ENCODE measurements at regions not wholly inside any gene's neighbourhood (a gene's known extent, or its start where the extent isn't known, plus 50 kb on each side); places are given as distances from the start of the nearest gene placed in this dataset.
A peak's percentile ranks its signal among the peaks of the same experiment; 100 is the strongest.

- in situ Hi-C loops (cut with HindIII; ENCODE audit: low pct_unique_long_range_greater_than_20kb, low sequenced_read_pairs), result no loop called here
- no peak for TF ChIP-seq JUND (IDR thresholded peaks at IDR 0.05; ENCODE audit: low read depth)
- DNase-seq (ENCODE audit: low read depth in 1 of 2, low spot score in 1 of 2), result no peak
These were observed 140.5 kb downstream of the TOMM20 start for GRCh38 chr1:234988155-234988517.

GRCh38 chr1:234987415-234988154, 141.1 kb downstream of the TOMM20 start:
- TF ChIP-seq JUND (IDR thresholded peaks at IDR 0.05; ENCODE audit: low read depth), result no peak
- DNase-seq (ENCODE audit: low read depth in 1 of 2, low spot score in 1 of 2), result peak in 1 of 2 experiments; percentile 94
- in situ Hi-C loops (cut with HindIII; ENCODE audit: low pct_unique_long_range_greater_than_20kb, low sequenced_read_pairs), result no loop called here

GRCh38 chr1:234986750-234987414, 141.8 kb downstream of the TOMM20 start:
- in situ Hi-C loops (cut with HindIII; ENCODE audit: low pct_unique_long_range_greater_than_20kb, low sequenced_read_pairs), result no loop called here
- TF ChIP-seq JUND (IDR thresholded peaks at IDR 0.05; ENCODE audit: low read depth), result no peak
- peak in 1 of 2 experiments; percentile 66 for DNase-seq (ENCODE audit: low read depth in 1 of 2, low spot score in 1 of 2)

GRCh38 chr1:234985516-234986294, 142.9 kb downstream of the TOMM20 start:
- TF ChIP-seq JUND (IDR thresholded peaks at IDR 0.05; ENCODE audit: low read depth), result no peak
- in situ Hi-C loops (cut with HindIII; ENCODE audit: low pct_unique_long_range_greater_than_20kb, low sequenced_read_pairs), result no loop called here

GRCh38 chr1:234985007-234985370, 143.6 kb downstream of the TOMM20 start:
- in situ Hi-C loops (cut with HindIII; ENCODE audit: low pct_unique_long_range_greater_than_20kb, low sequenced_read_pairs), result no loop called here
- no peak for DNase-seq (ENCODE audit: low read depth in 1 of 2, low spot score in 1 of 2)
- no peak for TF ChIP-seq JUND (IDR thresholded peaks at IDR 0.05; ENCODE audit: low read depth)

More at GRCh38 chr1:234985516-234986294, 142.9 kb downstream of the TOMM20 start:
- DNase-seq (ENCODE audit: low read depth in 1 of 2, low spot score in 1 of 2), result no peak

GRCh38 chr1:234983564-234984238, 144.9 kb downstream of the TOMM20 start:
- no peak for TF ChIP-seq JUND (IDR thresholded peaks at IDR 0.05; ENCODE audit: low read depth)
- in situ Hi-C loops (cut with HindIII; ENCODE audit: low pct_unique_long_range_greater_than_20kb, low sequenced_read_pairs), result no loop called here

GRCh38 chr1:234981758-234982157, 146.9 kb downstream of the TOMM20 start:
- no peak for TF ChIP-seq JUND (IDR thresholded peaks at IDR 0.05; ENCODE audit: low read depth)
- DNase-seq (ENCODE audit: low read depth in 1 of 2, low spot score in 1 of 2), result no peak
- in situ Hi-C loops (cut with HindIII; ENCODE audit: low pct_unique_long_range_greater_than_20kb, low sequenced_read_pairs), result no loop called here

More at GRCh38 chr1:234983564-234984238, 144.9 kb downstream of the TOMM20 start:
- DNase-seq (ENCODE audit: low read depth in 1 of 2, low spot score in 1 of 2), result no peak

- DNase-seq (ENCODE audit: low read depth in 1 of 2, low spot score in 1 of 2), result no peak
- in situ Hi-C loops (cut with HindIII; ENCODE audit: low pct_unique_long_range_greater_than_20kb, low sequenced_read_pairs), result no loop called here
- TF ChIP-seq JUND (IDR thresholded peaks at IDR 0.05; ENCODE audit: low read depth), result no peak
These were observed 147.8 kb downstream of the TOMM20 start for GRCh38 chr1:234980645-234981396.

GRCh38 chr1:234980291-234980644, 148.4 kb downstream of the TOMM20 start:
- in situ Hi-C loops (cut with HindIII; ENCODE audit: low pct_unique_long_range_greater_than_20kb, low sequenced_read_pairs), result no loop called here
- DNase-seq (ENCODE audit: low read depth in 1 of 2, low spot score in 1 of 2), result no peak
- no peak for TF ChIP-seq JUND (IDR thresholded peaks at IDR 0.05; ENCODE audit: low read depth)

- DNase-seq (ENCODE audit: low read depth in 1 of 2, low spot score in 1 of 2), result no peak
- no peak for TF ChIP-seq JUND (IDR thresholded peaks at IDR 0.05; ENCODE audit: low read depth)
- in situ Hi-C loops (cut with HindIII; ENCODE audit: low pct_unique_long_range_greater_than_20kb, low sequenced_read_pairs), result no loop called here
These were observed 149.0 kb downstream of the TOMM20 start for GRCh38 chr1:234979296-234980279.
